ENCODE measurements at regions not wholly inside any gene's neighbourhood (a gene's known extent, or its start where the extent isn't known, plus 50 kb on each side); places are given as distances from the start of the nearest gene placed in this dataset.

GRCh38 chr20:12311094-12311865 lies 393.6 kb downstream of the BTBD3 start:
- Mint-ChIP-seq H3K4me3 (ENCODE audit: low read depth) (no peak overlapping the region), H3K27me3 (ENCODE audit: low read depth) (no peaks in the 10 kb centered on the region), H3K4me1 (ENCODE audit: low read depth) (no peaks in the 10 kb centered on the region), H3K27ac (no peak overlapping the region), H3K36me3 (ENCODE audit: low read depth) (no peaks in the 10 kb centered on the region), H3K9me3 (peaks cover 23% of the 10 kb centered on the region)
- intact Hi-C loops (cut with micrococcal nuclease): no loop called here
- DNase-seq (ENCODE audit: low spot score): no peak

DNA sequence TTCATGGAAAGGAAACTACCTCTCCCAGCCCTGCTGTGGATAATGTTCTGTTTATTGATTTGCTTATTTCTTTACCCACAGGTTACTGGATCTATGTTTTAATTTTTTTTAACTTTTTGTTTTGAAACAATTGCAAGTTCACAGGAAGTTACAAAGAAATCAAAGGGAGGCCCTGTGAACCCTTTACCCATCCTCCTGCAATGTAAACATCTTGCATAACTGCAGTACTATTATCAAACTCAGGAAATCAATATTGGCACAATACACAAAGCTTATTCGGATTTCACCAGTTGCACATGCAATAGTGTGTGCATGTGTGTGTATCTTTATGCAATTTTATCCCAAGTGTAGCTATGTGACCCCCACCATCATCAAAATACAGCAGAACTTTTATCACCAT lies 398.0 kb downstream of the BTBD3 start:
- Mint-ChIP-seq H3K9me3 (peaks cover 2% of the 10 kb centered on the region), H3K36me3 (ENCODE audit: low read depth) (no peaks in the 10 kb centered on the region), H3K4me3 (ENCODE audit: low read depth) (no peak overlapping the region), H3K27ac (no peak overlapping the region), H3K27me3 (ENCODE audit: low read depth) (no peaks in the 10 kb centered on the region), H3K4me1 (ENCODE audit: low read depth) (no peaks in the 10 kb centered on the region)
- DNase-seq (ENCODE audit: low spot score): no peak
- intact Hi-C loops (cut with micrococcal nuclease): no loop called here

- Mint-ChIP-seq H3K27me3 (ENCODE audit: low read depth) (no peaks in the 10 kb centered on the region), H3K4me1 (ENCODE audit: low read depth) (no peaks in the 10 kb centered on the region), H3K36me3 (ENCODE audit: low read depth) (no peaks in the 10 kb centered on the region), H3K9me3 (peaks cover 2% of the 10 kb centered on the region), H3K4me3 (ENCODE audit: low read depth) (no peak overlapping the region), H3K27ac (no peak overlapping the region)
- no peak for DNase-seq (ENCODE audit: low spot score)
- intact Hi-C loops (cut with micrococcal nuclease): no loop called here
These were observed 399.1 kb downstream of the BTBD3 start for GRCh38 chr20:12316794-12317193.

DNA sequence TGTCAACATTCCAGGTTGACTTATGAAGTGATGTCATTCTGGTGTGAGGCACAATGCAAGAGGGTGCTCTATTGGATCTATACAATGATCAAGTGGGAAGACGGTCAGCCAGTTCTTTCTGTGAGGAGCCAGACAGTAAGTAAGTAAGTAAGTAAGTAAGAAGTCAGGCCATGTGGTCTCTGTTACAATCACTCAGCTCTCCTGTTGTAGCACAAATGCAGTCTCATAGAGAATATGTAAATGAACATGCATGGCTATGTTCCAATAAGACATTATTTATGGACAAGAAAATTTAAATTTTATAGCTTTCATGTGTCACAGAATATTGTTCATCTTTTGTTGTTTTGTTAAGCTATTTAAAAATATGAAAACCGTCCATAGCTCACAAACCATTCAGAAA lies 399.7 kb downstream of the BTBD3 start:
- Mint-ChIP-seq H3K27me3 (ENCODE audit: low read depth) (no peaks in the 10 kb centered on the region), H3K36me3 (ENCODE audit: low read depth) (no peaks in the 10 kb centered on the region), H3K4me3 (ENCODE audit: low read depth) (no peak overlapping the region), H3K27ac (no peak overlapping the region), H3K9me3 (peaks cover 5% of the 10 kb centered on the region), H3K4me1 (ENCODE audit: low read depth) (no peaks in the 10 kb centered on the region)
- no peak for DNase-seq (ENCODE audit: low spot score)
- intact Hi-C loops (cut with micrococcal nuclease): no loop called here

GRCh38 chr20:12318043-12318442 lies 400.4 kb downstream of the BTBD3 start:
- Mint-ChIP-seq H3K4me3 (ENCODE audit: low read depth) (no peak overlapping the region), H3K27me3 (ENCODE audit: low read depth) (no peaks in the 10 kb centered on the region), H3K4me1 (ENCODE audit: low read depth) (no peaks in the 10 kb centered on the region), H3K9me3 (peaks cover 5% of the 10 kb centered on the region), H3K36me3 (ENCODE audit: low read depth) (no peaks in the 10 kb centered on the region), H3K27ac (no peak overlapping the region)
- DNase-seq (ENCODE audit: low spot score): no peak
- intact Hi-C loops (cut with micrococcal nuclease): no loop called here

- H3K4me1 Mint-ChIP-seq (ENCODE audit: low read depth): no peaks in the 10 kb centered on the region
- intact Hi-C loops (cut with micrococcal nuclease): no loop called here
- DNase-seq (ENCODE audit: low spot score): no peak
- H3K36me3 Mint-ChIP-seq (ENCODE audit: low read depth): no peaks in the 10 kb centered on the region
- no peak overlapping the region for H3K4me3 Mint-ChIP-seq (ENCODE audit: low read depth)
- no peaks in the 10 kb centered on the region for H3K27me3 Mint-ChIP-seq (ENCODE audit: low read depth)
- H3K27ac Mint-ChIP-seq: no peak overlapping the region
- H3K9me3 Mint-ChIP-seq: peaks cover 8% of the 10 kb centered on the region
These were observed 404.0 kb downstream of the BTBD3 start for GRCh38 chr20:12321736-12322135.

GRCh38 chr20:12327205-12327604 lies 409.5 kb downstream of the BTBD3 start:
- Mint-ChIP-seq H3K4me3 (ENCODE audit: low read depth) (no peak overlapping the region), H3K4me1 (ENCODE audit: low read depth) (no peaks in the 10 kb centered on the region), H3K27ac (no peak overlapping the region), H3K27me3 (ENCODE audit: low read depth) (no peaks in the 10 kb centered on the region), H3K36me3 (ENCODE audit: low read depth) (no peaks in the 10 kb centered on the region), H3K9me3 (peaks cover 25% of the 10 kb centered on the region)
- DNase-seq (ENCODE audit: low spot score): no peak
- intact Hi-C loops (cut with micrococcal nuclease): no loop called here

DNA sequence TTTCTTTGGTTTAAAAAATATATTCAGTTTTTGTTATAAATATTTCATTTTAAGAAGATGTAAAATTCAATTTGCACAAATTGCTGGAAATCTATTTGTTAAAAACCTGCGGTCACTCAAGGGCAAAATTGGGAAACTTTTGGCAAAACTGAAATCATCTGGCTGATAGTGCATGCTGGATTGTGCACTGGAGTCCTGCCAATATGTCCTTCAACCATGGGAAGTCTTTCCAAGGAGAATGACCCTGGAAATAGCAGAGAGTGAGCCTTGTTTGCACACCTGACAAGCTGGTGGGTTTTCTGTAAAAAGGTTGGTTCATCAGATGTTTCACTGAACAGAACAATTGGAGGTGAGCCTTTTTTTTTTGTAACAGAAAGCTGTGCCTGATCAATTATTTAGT lies 413.5 kb downstream of the BTBD3 start:
- no peak overlapping the region for H3K4me3 Mint-ChIP-seq (ENCODE audit: low read depth)
- intact Hi-C loops (cut with micrococcal nuclease): no loop called here
- no peak for DNase-seq (ENCODE audit: low spot score)
- no peaks in the 10 kb centered on the region for H3K27me3 Mint-ChIP-seq (ENCODE audit: low read depth)
- no peak overlapping the region for H3K27ac Mint-ChIP-seq
- H3K4me1 Mint-ChIP-seq (ENCODE audit: low read depth): no peaks in the 10 kb centered on the region
- H3K9me3 Mint-ChIP-seq: peaks cover 34% of the 10 kb centered on the region
- no peaks in the 10 kb centered on the region for H3K36me3 Mint-ChIP-seq (ENCODE audit: low read depth)

DNA sequence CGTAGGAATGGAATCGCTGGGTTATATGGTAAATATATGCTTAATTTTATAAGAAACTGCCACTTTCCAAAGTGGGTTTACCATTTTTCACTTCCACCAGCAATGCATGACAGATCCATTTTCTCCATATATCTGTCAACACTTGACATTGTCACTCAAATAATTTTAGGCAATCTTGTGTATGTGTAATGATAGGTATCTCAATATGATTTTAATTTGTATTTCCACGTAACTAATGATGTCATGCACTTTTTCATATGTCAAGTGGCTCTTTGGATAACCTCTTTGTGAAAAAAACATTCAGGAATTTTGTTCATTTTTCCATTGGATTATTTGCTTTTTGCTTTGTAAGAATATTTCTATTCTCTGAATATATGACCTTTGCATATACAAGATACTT lies 419.9 kb downstream of the BTBD3 start:
- no peak overlapping the region for H3K4me3 Mint-ChIP-seq (ENCODE audit: low read depth)
- no peak for DNase-seq (ENCODE audit: low spot score)
- H3K36me3 Mint-ChIP-seq (ENCODE audit: low read depth): no peaks in the 10 kb centered on the region
- H3K27me3 Mint-ChIP-seq (ENCODE audit: low read depth): no peaks in the 10 kb centered on the region
- intact Hi-C loops (cut with micrococcal nuclease): no loop called here
- no peaks in the 10 kb centered on the region for H3K4me1 Mint-ChIP-seq (ENCODE audit: low read depth)
- H3K9me3 Mint-ChIP-seq: peaks cover 20% of the 10 kb centered on the region
- H3K27ac Mint-ChIP-seq: no peak overlapping the region

- DNase-seq (ENCODE audit: low spot score): no peak
- Mint-ChIP-seq H3K4me1 (ENCODE audit: low read depth) (no peaks in the 10 kb centered on the region), H3K27ac (no peak overlapping the region), H3K36me3 (ENCODE audit: low read depth) (no peaks in the 10 kb centered on the region), H3K4me3 (ENCODE audit: low read depth) (no peak overlapping the region), H3K9me3 (peaks cover 15% of the 10 kb centered on the region), H3K27me3 (ENCODE audit: low read depth) (no peaks in the 10 kb centered on the region)
- intact Hi-C loops (cut with micrococcal nuclease): no loop called here
These were observed 428.3 kb downstream of the BTBD3 start for GRCh38 chr20:12345978-12346377.

DNA sequence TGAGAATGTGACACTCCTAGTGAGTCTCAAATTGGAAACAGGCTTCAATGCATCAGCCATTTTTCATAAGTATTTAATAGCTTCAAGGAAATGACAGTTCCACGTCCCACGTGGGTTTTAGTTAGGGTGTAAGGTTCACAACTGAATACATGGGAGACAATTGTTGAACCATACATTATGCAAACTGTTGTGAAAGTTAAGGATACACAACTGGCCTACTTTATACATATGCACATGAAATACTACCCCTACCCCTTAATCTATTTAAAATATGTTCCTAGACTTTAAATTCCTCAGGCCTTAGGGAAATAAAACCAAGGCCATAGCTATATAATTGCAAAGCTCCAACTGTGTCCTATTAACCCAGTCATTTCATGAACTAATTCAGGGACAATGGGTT lies 436.1 kb downstream of the BTBD3 start:
- Mint-ChIP-seq H3K27me3 (ENCODE audit: low read depth) (no peaks in the 10 kb centered on the region), H3K36me3 (ENCODE audit: low read depth) (no peaks in the 10 kb centered on the region), H3K9me3 (peaks cover 23% of the 10 kb centered on the region), H3K4me1 (ENCODE audit: low read depth) (no peaks in the 10 kb centered on the region), H3K4me3 (ENCODE audit: low read depth) (no peak overlapping the region), H3K27ac (no peak overlapping the region)
- intact Hi-C loops (cut with micrococcal nuclease): no loop called here
- DNase-seq (ENCODE audit: low spot score): no peak

- Mint-ChIP-seq H3K27ac (no peak overlapping the region), H3K36me3 (ENCODE audit: low read depth) (no peaks in the 10 kb centered on the region), H3K27me3 (ENCODE audit: low read depth) (no peaks in the 10 kb centered on the region), H3K4me3 (ENCODE audit: low read depth) (no peak overlapping the region), H3K4me1 (ENCODE audit: low read depth) (no peaks in the 10 kb centered on the region), H3K9me3 (peaks cover 26% of the 10 kb centered on the region)
- DNase-seq (ENCODE audit: low spot score): no peak
- intact Hi-C loops (cut with micrococcal nuclease): no loop called here
These were observed 437.0 kb downstream of the BTBD3 start for GRCh38 chr20:12354725-12355124.

GRCh38 chr20:12355185-12355584 lies 437.5 kb downstream of the BTBD3 start:
- intact Hi-C loops (cut with micrococcal nuclease): no loop called here
- DNase-seq (ENCODE audit: low spot score): no peak
- no peak overlapping the region for H3K27ac Mint-ChIP-seq
- H3K9me3 Mint-ChIP-seq: peaks cover 26% of the 10 kb centered on the region
- no peaks in the 10 kb centered on the region for H3K27me3 Mint-ChIP-seq (ENCODE audit: low read depth)
- H3K36me3 Mint-ChIP-seq (ENCODE audit: low read depth): no peaks in the 10 kb centered on the region
- no peak overlapping the region for H3K4me3 Mint-ChIP-seq (ENCODE audit: low read depth)
- H3K4me1 Mint-ChIP-seq (ENCODE audit: low read depth): no peaks in the 10 kb centered on the region
